RCC 7860 (cell line): ENCODE measurements at regions not wholly inside any gene's neighbourhood (a gene's known extent, or its start where the extent isn't known, plus 50 kb on each side); places are given as distances from the start of the nearest gene placed in this dataset.
"Not testable (repeated sequence)": the region's sequence is repeated elsewhere in the genome, so short reads cannot be mapped to it uniquely, and the experiment has no call there.

Experiments used
- DNase-seq: peaks from one replicate; pipeline ENCODE4 v3.0.0-alpha.2; 2015; ENCODE audit warnings: low spot score
- FAIRE-seq: peaks from 2 replicates; lab custom pipeline; 2012; peaks lifted over from hg19 to GRCh38; lab: Jason Lieb, UNC

- DNase-seq (no peak), FAIRE-seq (no peak)
Measured at GRCh38 chr4:162945713-162946112, 221.0 kb downstream of the NAF1 start.

- DNase-seq (no peak), FAIRE-seq (no peak)
Measured at GRCh38 chr4:162943263-162943662, 223.4 kb downstream of the NAF1 start.

GRCh38 chr4:162938738-162939485 is 227.8 kb downstream of the NAF1 start:
- FAIRE-seq: no peak
- no peak for DNase-seq

- FAIRE-seq: no peak
Measured at GRCh38 chr4:162935214-162935613, 231.5 kb downstream of the NAF1 start.

GRCh38 chr4:162931286-162931685 is 235.4 kb downstream of the NAF1 start:
- FAIRE-seq: no peak

More at GRCh38 chr4:162935214-162935613, 231.5 kb downstream of the NAF1 start:
- DNase-seq: no peak

GRCh38 chr4:162921178-162921785 is 245.4 kb downstream of the NAF1 start:
- no peak for FAIRE-seq
- DNase-seq: no peak

More at GRCh38 chr4:162931286-162931685, 235.4 kb downstream of the NAF1 start:
- no peak for DNase-seq

GRCh38 chr4:162920649-162921048 is 246.0 kb downstream of the NAF1 start:
- FAIRE-seq (no peak), DNase-seq (no peak)

- FAIRE-seq: no peak
- DNase-seq: no peak
Measured at GRCh38 chr4:162912482-162912881, 254.2 kb downstream of the NAF1 start.

- DNase-seq (no peak), FAIRE-seq (no peak)
Measured at GRCh38 chr4:162911349-162911748, 255.3 kb downstream of the NAF1 start.

- no peak for FAIRE-seq
- no peak for DNase-seq
Measured at GRCh38 chr4:162909952-162910351, 256.7 kb downstream of the NAF1 start.

- FAIRE-seq: no peak
- DNase-seq: no peak
Measured at GRCh38 chr4:162894387-162894786, 272.3 kb downstream of the NAF1 start.

- DNase-seq (no peak), FAIRE-seq (no peak)
Measured at GRCh38 chr4:162891788-162892707, 274.6 kb downstream of the NAF1 start.

- DNase-seq: no peak
- FAIRE-seq: no peak
Measured at GRCh38 chr4:162878096-162878495, 288.6 kb downstream of the NAF1 start.

- no peak for DNase-seq
- FAIRE-seq: no peak
Measured at GRCh38 chr4:162874748-162875147, 291.9 kb downstream of the NAF1 start.

GRCh38 chr4:162871990-162872389 is 294.7 kb downstream of the NAF1 start:
- FAIRE-seq (no peak), DNase-seq (no peak)

- DNase-seq (no peak), FAIRE-seq (no peak)
Measured at GRCh38 chr4:162869157-162869556, 297.5 kb downstream of the NAF1 start.

GRCh38 chr4:162866565-162866964 is 300.1 kb downstream of the NAF1 start:
- no peak for FAIRE-seq
- no peak for DNase-seq

- FAIRE-seq: no peak
- no peak for DNase-seq
Measured at GRCh38 chr4:162865102-162865501, 301.6 kb downstream of the NAF1 start.

- DNase-seq: no peak
- FAIRE-seq: no peak
Measured at GRCh38 chr4:162853788-162854187, 312.9 kb downstream of the NAF1 start.

- FAIRE-seq: no peak
- no peak for DNase-seq
Measured at GRCh38 chr4:162852642-162853041, 314.0 kb downstream of the NAF1 start.

GRCh38 chr4:162851241-162851758 is 315.4 kb downstream of the NAF1 start:
- FAIRE-seq, DNase-seq: not testable (repeated sequence)
